Stimulated activated CD8-positive, alpha-beta memory T cell treated with anti-CD3 and anti-CD28 coated beads, Interleukin-4, amount 100 ng/mL, for 48 hours (primary cell): ENCODE measurements at regions not wholly inside any gene's neighbourhood (a gene's known extent, or its start where the extent isn't known, plus 50 kb on each side); places are given as distances from the start of the nearest gene placed in this dataset.
"Not testable (repeated sequence)": the region's sequence is repeated elsewhere in the genome, so short reads cannot be mapped to it uniquely, and the experiment has no call there.

Source experiments
- DNase-seq: peaks from one replicate; pipeline ENCODE4 v3.0.0-alpha.2; 2020

DNA sequence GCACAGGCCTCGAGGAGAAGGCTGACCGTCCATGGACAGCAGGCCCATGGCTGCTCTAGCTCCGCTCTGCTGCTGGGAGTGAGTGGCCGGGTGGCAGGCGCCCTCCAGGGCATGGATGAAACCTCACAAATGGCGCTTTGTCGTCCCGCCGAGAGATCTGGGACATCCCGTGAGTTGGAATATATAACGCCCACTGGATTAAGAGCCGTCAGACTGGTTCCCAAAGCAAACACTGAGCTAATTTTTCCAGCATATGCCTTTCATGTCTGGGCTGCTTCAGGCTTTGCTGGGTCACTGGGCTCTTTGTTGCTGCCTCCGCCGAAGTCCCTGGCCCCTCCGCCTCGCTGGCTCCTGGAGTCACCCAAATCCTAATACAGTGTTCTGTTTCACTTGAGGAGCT, 266.3 kb downstream of the FOXL1 start:
- no peak for DNase-seq

DNA sequence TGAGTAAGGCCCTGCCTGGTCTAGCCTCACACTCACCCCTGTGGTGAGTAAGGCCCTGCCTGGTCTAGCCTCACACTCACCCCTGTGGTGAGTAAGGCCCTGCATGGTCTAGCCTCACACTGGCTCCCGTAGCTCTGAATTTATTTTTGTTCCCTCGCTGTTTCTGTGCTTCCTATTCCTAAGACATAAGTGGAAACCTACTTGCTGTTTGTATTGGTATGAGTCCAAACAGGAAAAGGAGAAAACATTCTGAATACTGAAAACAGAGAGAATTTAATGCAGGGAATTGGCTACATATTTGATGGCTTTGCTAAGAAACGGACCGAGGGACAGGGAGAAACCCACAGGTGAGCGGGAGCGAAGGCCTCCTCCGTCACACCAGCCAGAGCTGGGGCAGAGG, 267.8 kb downstream of the FOXL1 start:
- DNase-seq: no peak

DNA sequence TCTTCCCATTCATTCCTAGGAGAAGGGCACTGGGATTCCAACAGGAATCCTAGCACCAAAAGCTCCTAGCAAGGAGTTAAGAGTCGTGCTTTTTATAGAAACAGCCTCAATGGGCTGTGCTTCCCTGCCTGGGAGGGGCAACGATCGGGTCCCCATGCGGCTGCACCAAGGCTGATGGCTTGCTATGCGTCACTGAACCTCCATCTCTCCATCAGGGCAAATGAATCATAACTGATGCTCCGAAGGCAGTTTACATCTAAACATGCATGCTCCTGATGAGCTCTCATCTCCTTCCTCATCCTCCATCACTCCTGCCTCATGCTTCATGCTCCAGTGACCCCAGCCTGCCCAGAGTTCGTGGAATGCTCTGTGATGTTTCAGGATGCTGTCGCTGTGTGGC, 270.5 kb downstream of the FOXL1 start:
- DNase-seq: no peak

DNA sequence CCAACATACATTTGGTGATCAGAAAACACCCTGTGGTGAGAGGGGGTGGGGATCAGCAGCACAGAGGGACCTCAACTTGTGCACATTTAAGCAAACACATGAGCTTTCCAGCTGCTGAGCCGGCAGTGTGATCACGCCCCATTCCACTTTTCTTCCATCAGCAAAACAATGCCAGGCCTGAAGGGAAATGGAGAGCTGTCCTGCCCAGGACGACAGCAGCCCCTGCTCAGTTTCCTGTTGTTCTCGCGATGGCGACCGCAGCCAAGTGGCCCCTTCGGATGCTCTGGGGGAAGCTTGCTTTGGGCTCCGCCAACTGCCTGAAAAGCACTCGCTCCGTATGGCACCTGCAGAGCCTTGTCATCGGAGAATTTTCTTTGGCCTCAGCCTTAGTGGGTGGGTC, 272.3 kb downstream of the FOXL1 start:
- no peak for DNase-seq

DNA sequence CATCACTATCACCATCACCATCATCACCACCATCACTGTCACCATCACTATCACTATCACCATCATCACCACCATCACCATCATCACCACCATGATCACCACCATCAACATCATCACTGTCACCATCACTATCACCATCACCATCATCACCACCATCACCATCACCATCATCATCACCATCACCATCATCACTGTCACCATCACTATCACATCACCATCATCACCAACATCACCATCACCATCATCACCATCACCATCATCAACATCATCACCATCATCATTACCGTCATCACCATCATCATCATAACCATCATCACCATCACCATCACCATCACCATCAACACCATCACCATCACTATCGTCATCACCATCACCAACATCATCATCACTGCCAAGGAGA, 273.8 kb downstream of the FOXL1 start:
- DNase-seq: no peak

- DNase-seq: no peak
These were observed 275.8 kb downstream of the FOXL1 start for GRCh38 chr16:86854058-86854621.

- DNase-seq: no peak
These were observed 276.4 kb downstream of the FOXL1 start for GRCh38 chr16:86854626-86855294.

DNA sequence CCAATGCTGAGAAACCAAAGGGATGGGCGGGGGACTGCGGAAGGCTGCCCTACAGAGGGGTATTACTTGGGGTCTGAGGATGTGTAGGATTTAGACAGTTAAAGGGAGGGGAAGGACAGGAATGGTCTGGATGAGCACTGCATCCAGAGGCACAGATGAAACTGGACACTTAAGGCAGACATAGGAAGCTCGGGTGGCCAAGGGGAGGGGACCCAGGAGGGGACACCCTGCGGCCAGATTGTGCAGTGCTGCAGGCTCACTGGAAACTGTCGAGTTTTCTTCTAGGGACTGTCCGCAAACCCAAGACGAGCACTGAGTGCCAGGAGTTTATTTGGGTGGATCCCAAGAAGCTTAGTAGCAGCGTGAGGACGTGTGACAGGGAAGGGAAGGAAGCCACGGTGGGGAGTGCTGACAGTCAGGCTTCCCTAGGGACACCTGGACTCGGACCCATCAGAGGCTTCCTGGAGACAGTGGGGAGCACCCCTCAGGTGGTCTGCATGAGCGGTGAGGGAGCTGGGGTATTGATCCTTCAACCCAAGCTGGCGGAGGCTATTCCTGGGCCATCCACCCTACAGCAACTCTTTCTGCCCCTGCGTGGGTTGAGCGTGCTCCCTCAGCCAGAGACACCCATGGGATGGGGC, 278.7 kb downstream of the FOXL1 start:
- DNase-seq: no peak

DNA sequence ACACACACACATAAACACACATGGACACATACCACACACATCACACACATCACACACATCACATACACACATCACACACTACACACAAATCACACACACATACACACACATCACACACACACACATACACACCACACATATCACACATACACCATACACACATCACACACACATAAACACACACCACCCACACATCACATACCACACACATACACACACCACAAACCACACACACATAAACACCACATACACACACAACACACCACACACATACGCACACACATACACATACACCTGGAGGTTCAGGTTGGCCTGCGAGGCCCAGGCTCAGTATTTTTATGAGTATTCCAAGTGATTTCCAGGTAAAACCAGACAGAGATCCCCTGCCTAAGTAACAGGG, 279.5 kb downstream of the FOXL1 start:
- no peak for DNase-seq

DNA sequence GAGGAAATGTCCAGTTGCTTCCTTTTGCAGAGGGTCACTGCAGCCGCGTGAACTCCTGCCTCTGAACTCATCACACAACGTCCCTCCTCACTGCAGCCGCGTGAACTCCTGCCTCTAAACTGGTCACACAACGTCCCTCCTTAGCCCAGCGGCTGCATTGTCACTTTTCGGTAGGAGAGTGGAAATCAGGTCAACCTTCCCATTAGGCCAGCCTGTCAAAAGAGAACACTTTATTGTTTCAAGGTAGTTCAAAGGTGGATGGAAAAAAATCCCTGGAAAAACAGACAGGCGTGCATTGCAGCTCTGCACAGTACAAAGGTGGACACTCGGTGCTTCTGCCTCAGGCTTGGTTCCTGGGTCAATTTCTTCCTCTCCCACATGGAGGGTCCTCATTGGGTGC, 280.2 kb downstream of the FOXL1 start:
- DNase-seq: no peak

- not testable (repeated sequence) for DNase-seq
These were observed 283.0 kb downstream of the FOXL1 start for GRCh38 chr16:86861270-86861858.

DNA sequence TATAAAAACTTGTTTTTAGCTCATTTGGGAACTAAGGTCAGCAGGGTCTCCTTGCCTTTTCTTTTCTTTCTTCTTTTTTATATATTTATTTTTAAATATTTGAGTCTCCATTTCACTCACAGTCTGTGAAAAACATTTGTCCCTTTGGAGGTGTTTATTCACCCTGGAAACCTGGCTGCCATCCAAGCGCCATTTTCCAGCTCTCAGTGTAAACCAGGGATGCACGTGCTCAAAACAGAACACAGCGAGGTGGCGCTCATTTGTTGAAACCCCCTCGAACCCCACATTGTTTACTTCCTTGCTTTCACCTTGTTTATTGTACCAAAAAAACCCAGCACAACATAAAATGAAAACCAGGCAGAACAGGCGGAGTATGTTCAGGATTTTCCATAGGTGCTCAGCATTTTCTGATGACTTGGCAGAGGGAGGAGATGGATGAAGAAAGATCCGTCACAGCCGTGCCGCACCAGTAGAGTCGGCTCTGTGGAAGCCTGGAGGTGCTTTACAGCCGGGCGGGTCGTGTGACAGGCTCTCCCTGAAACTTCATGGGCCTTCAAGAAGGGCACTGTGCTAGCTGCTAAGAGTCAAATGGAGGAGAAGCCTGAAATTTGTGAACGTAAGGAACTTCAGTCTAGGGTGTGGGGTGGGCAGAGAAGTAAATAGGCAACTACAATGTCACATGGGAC, 284.4 kb downstream of the FOXL1 start:
- no peak for DNase-seq

GRCh38 chr16:86863609-86864008, 285.3 kb downstream of the FOXL1 start:
- DNase-seq: no peak

GRCh38 chr16:86864586-86864985, 286.2 kb downstream of the FOXL1 start:
- DNase-seq: no peak

- DNase-seq: no peak
These were observed 287.7 kb downstream of the FOXL1 start for GRCh38 chr16:86865851-86866662.

DNA sequence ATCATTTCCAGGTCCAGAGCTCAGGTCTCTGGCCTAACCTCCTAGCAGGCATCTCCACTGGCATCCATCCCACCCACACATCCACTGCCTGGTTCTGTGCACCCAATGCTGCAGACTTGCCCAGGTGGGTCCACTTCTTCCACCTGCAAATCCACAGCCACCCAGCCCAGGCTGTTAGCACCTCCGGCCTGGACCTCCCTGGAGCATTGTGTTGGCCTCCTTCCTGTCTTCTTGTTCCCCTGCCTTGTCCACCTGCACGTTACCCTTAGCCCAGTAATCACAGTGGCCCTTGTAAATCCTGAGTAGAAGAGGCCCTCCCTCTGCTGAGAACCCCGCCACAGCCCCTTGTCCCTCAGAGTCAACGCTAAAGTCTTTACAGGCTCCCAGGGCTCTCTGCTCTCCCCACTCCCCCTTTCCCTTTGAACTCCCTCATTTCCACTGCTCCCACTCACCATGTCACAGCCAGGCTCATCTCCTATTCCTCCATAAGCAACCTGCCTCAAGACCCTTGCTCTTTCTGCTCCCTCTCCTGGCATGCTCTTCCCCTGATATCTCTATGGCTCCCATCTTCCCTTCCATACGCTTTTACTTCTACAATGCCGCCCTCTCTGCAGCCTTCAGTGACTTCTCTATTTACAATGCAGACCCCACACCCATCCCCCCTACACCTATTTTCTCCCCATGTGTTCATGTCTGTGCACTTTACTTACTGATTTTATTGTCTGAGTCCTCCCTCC, 288.8 kb downstream of the FOXL1 start:
- no peak for DNase-seq

GRCh38 chr16:86868070-86868469, 289.7 kb downstream of the FOXL1 start:
- no peak for DNase-seq

DNA sequence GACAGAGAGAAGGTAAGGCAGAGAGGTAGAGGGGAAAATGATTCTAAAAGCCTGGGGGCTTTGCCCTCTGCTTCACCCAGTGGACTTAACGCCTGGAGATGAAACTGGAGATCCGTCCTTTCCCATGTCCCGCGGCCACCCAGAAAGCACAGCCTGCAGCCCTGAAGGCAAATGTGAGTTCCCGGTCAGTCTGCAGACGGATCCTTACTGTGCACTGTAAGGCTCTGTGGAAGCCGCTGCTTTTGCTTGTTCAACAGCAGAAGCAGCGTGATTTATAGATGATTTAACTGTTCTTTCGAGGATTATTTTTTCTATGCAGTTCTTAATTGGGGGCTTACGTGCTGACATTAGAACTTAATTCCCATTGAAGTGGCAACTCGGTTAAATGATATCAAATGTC, 290.4 kb downstream of the FOXL1 start:
- DNase-seq: no peak

GRCh38 chr16:86869288-86870022, 291.1 kb downstream of the FOXL1 start:
- DNase-seq: no peak

GRCh38 chr16:86870380-86870779, 292.0 kb downstream of the FOXL1 start:
- no peak for DNase-seq

GRCh38 chr16:86872131-86872530, 293.8 kb downstream of the FOXL1 start:
- no peak for DNase-seq
